Tibial nerve (tissue), 4 donors: ENCODE measurements at regions not wholly inside any gene's neighbourhood (a gene's known extent, or its start where the extent isn't known, plus 50 kb on each side); places are given as distances from the start of the nearest gene placed in this dataset.

Source experiments
- DNase-seq, 2 donors: peaks; one replicate each; pipeline ENCODE4 v3.0.0-alpha.2; 2019; ENCODE audit warnings: low spot score in 2 of 2
- H3K27ac ChIP-seq, 4 donors: fragments of 200-600 bp; sonication (generic) in 3 of 4; one replicate each; pipeline ENCODE4 v1.5.1; 2017 to 2019; ENCODE audit warnings: mild to moderate bottlenecking in 1 of 4
- H3K27me3 ChIP-seq, 2 donors: fragments of 200-600 bp; sonication (generic) in 1 of 2; one replicate each; pipeline versions ENCODE4 v1.5.1 to v1.6.0; 2017 to 2019
- H3K36me3 ChIP-seq, 3 donors: fragments of 200-600 bp; sonication (generic); one replicate each; pipeline ENCODE4 v1.5.1; 2018 to 2019
- H3K4me1 ChIP-seq, 4 donors: fragments of 200-600 bp; sonication (generic) in 3 of 4; one replicate each; pipeline ENCODE4 v1.5.1; 2017 to 2019
- H3K4me3 ChIP-seq, 4 donors: fragments of 200-600 bp; sonication (generic) in 3 of 4; one replicate each; pipeline ENCODE4 v1.5.1; 2017 to 2019; ENCODE audit warnings: mild to moderate bottlenecking in 1 of 4, moderate library complexity in 1 of 4
- H3K9me3 ChIP-seq, 4 donors: fragments of 200-600 bp; sonication (generic) in 3 of 4; one replicate each; pipeline ENCODE4 v1.5.1; 2017 to 2019
- CTCF ChIP-seq, 5 experiments: fragments of 200-600 bp in 3 of 5; fragments of 450-650 bp in 2 of 5; sonication (generic) in 3 of 5; IDR thresholded peaks; one replicate each; pipeline ENCODE4 v1.5.1; 2016 to 2019; ENCODE audit warnings: antibody characterized with exemption in 5 of 5, mild to moderate bottlenecking in 3 of 5, moderate library complexity in 2 of 5
- EP300 ChIP-seq, 2 donors: sonication (generic); formaldehyde crosslinking; IDR thresholded peaks; one replicate each; pipeline ENCODE4 v1.6.1; 2017; ENCODE audit warnings: antibody characterized with exemption in 2 of 2, mild to moderate bottlenecking in 1 of 2
- POLR2A ChIP-seq, 2 donors: fragments of 450-650 bp; IDR thresholded peaks; one replicate each; pipeline ENCODE4 v1.6.1; 2017; ENCODE audit warnings: antibody characterized with exemption in 2 of 2, mild to moderate bottlenecking in 2 of 2, moderate library complexity in 2 of 2
- WGBS, 2 donors: methylation state at CpG; one replicate each; pipeline ENCODE4 v1.1.5; 2018; 5-methylcytosine and 5-hydroxymethylcytosine counted together

- DNase-seq, result no peak
- no peaks in the 10 kb centered on the region for H3K27me3 ChIP-seq
- H3K36me3 ChIP-seq, result no peaks in the 10 kb centered on the region
- no peak overlapping the region for H3K4me3 ChIP-seq
- no peak for TF ChIP-seq POLR2A (IDR thresholded peaks at IDR 0.05)
- no peak overlapping the region for H3K27ac ChIP-seq
- H3K9me3 ChIP-seq, result no peaks in the 10 kb centered on the region
- no peaks in the 10 kb centered on the region for H3K4me1 ChIP-seq
- WGBS, 2 donors, result 72 to 75% methylated on average over 2 of the region's 2 CpGs
These were observed 983.2 kb downstream of the CDH11 start for GRCh38 chr16:64138621-64139020.

GRCh38 chr16:64138006-64138405, 983.9 kb downstream of the CDH11 start:
- Histone ChIP-seq H3K36me3 (no peaks in the 10 kb centered on the region), H3K9me3 (no peaks in the 10 kb centered on the region), H3K4me3 (no peak overlapping the region), H3K27me3 (no peaks in the 10 kb centered on the region), H3K27ac (no peak overlapping the region), H3K4me1 (no peaks in the 10 kb centered on the region)
- no peak for TF ChIP-seq CTCF (IDR thresholded peaks at IDR 0.05)
- no peak for TF ChIP-seq POLR2A (IDR thresholded peaks at IDR 0.05)
- no peak for TF ChIP-seq EP300 (IDR thresholded peaks at IDR 0.05)
- DNase-seq, result no peak
- 63 to 72% methylated on average over 8 of the region's 8 CpGs for WGBS, 2 donors

GRCh38 chr16:64136743-64137142, 985.1 kb downstream of the CDH11 start:
- H3K27me3 ChIP-seq, result no peaks in the 10 kb centered on the region
- no peaks in the 10 kb centered on the region for H3K9me3 ChIP-seq
- DNase-seq, result no peak
- TF ChIP-seq POLR2A (IDR thresholded peaks at IDR 0.05) (no peak), CTCF (IDR thresholded peaks at IDR 0.05) (no peak), EP300 (IDR thresholded peaks at IDR 0.05) (no peak)
- no peak overlapping the region for H3K27ac ChIP-seq
- no peaks in the 10 kb centered on the region for H3K36me3 ChIP-seq
- 78 to 87% methylated on average over 3 of the region's 3 CpGs for WGBS, 2 donors
- H3K4me3 ChIP-seq, result no peak overlapping the region
- H3K4me1 ChIP-seq, result no peaks in the 10 kb centered on the region

- Histone ChIP-seq H3K4me1 (no peaks in the 10 kb centered on the region), H3K36me3 (no peaks in the 10 kb centered on the region), H3K27ac (no peak overlapping the region), H3K27me3 (no peaks in the 10 kb centered on the region), H3K9me3 (no peaks in the 10 kb centered on the region), H3K4me3 (no peak overlapping the region)
- DNase-seq, result no peak
- no peak for TF ChIP-seq POLR2A (IDR thresholded peaks at IDR 0.05)
- TF ChIP-seq EP300 (IDR thresholded peaks at IDR 0.05), result no peak
- no peak for TF ChIP-seq CTCF (IDR thresholded peaks at IDR 0.05)
- 100% methylated on average over 1 of the region's 1 CpG for WGBS, 2 donors
These were observed 985.5 kb downstream of the CDH11 start for GRCh38 chr16:64136314-64136713.

- DNase-seq, result no peak
- Histone ChIP-seq H3K4me3 (no peak overlapping the region), H3K27me3 (no peaks in the 10 kb centered on the region), H3K4me1 (no peaks in the 10 kb centered on the region), H3K36me3 (no peaks in the 10 kb centered on the region), H3K9me3 (no peaks in the 10 kb centered on the region), H3K27ac (no peak overlapping the region)
- TF ChIP-seq EP300 (IDR thresholded peaks at IDR 0.05) (no peak), POLR2A (IDR thresholded peaks at IDR 0.05) (no peak), CTCF (IDR thresholded peaks at IDR 0.05) (no peak)
- WGBS, 2 donors, result 38 to 41% methylated on average over 2 of the region's 2 CpGs
These were observed 988.5 kb downstream of the CDH11 start for GRCh38 chr16:64133366-64133765.

- TF ChIP-seq POLR2A (IDR thresholded peaks at IDR 0.05) (no peak), EP300 (IDR thresholded peaks at IDR 0.05) (no peak), CTCF (IDR thresholded peaks at IDR 0.05) (no peak)
- Histone ChIP-seq H3K36me3 (no peaks in the 10 kb centered on the region), H3K9me3 (no peaks in the 10 kb centered on the region), H3K4me3 (no peak overlapping the region), H3K27ac (no peak overlapping the region), H3K4me1 (no peaks in the 10 kb centered on the region), H3K27me3 (no peaks in the 10 kb centered on the region)
- WGBS, 2 donors, result 53 to 55% methylated on average over 3 of the region's 3 CpGs
- DNase-seq, result no peak
These were observed 989.0 kb downstream of the CDH11 start for GRCh38 chr16:64132759-64133361.
